GM23338 (cell line): ENCODE measurements at regions not wholly inside any gene's neighbourhood (a gene's known extent, or its start where the extent isn't known, plus 50 kb on each side); places are given as distances from the start of the nearest gene placed in this dataset.

ENCODE experiments used
- ATAC-seq: fragments of 200-7000 bp; cut with Tn5 transposase; 3 replicates; pipeline ENCODE4 v1.9.1; 2020
- DNase-seq: peaks from one replicate; pipeline ENCODE4 v3.0.0-alpha.2; 2015; ENCODE audit warnings: low spot score
- H2AFZ ChIP-seq: fragments of 200-600 bp; sonication (generic); 2 replicates; pipeline ENCODE4 v1.8.0; 2016; ENCODE audit warnings: antibody characterized with exemption, mild to moderate bottlenecking, moderate library complexity
- H3F3A ChIP-seq: fragments of 200-600 bp; sonication (generic); replicated peaks from 2 replicates; pipeline ENCODE4 v1.8.0; 2017; ENCODE audit warnings: antibody characterized with exemption, mixed run types, low read depth
- H3K27ac ChIP-seq: fragments of 200-600 bp; sonication (generic); 2 replicates; pipeline ENCODE4 v1.6.1; 2016; ENCODE audit warnings: low read depth
- H3K27me3 ChIP-seq: fragments of 200-600 bp; sonication (generic); 2 replicates; pipeline ENCODE4 v1.8.0; 2016; ENCODE audit warnings: mild to moderate bottlenecking, mixed run types, moderate library complexity; ENCODE audit not compliant: insufficient read depth
- H3K36me3 ChIP-seq: fragments of 200-600 bp; sonication (generic); 2 replicates; pipeline ENCODE4 v1.8.0; 2016; ENCODE audit warnings: mild to moderate bottlenecking; ENCODE audit not compliant: insufficient read depth
- H3K4me1 ChIP-seq: fragments of 200-600 bp; sonication (generic); 2 replicates; pipeline ENCODE4 v1.8.0; 2016; ENCODE audit warnings: mild to moderate bottlenecking, moderate library complexity; ENCODE audit not compliant: insufficient read depth
- H3K4me2 ChIP-seq: fragments of 200-600 bp; sonication (generic); 2 replicates; pipeline ENCODE4 v1.7.1; 2017; ENCODE audit warnings: mixed run types
- H3K4me3 ChIP-seq: fragments of 200-600 bp; sonication (generic); 2 replicates; pipeline ENCODE4 v1.6.1; 2016; ENCODE audit warnings: mixed run types
- H3K79me2 ChIP-seq: fragments of 200-600 bp; sonication (generic); replicated peaks from 2 replicates; pipeline ENCODE4 v1.8.0; 2017; ENCODE audit warnings: mild to moderate bottlenecking; ENCODE audit not compliant: insufficient read depth
- H3K9me2 ChIP-seq: fragments of 200-600 bp; sonication (generic); 2 replicates; pipeline ENCODE4 v1.8.0; 2017; ENCODE audit not compliant: insufficient read depth
- H4K20me1 ChIP-seq: fragments of 200-600 bp; sonication (generic); replicated peaks from 2 replicates; pipeline ENCODE4 v1.8.0; 2017; ENCODE audit warnings: mild to moderate bottlenecking; ENCODE audit not compliant: insufficient read depth
- H3K27ac Mint-ChIP-seq: 2 replicates; pipeline ENCODE4 v1.8.0; 2020; ENCODE audit warnings: inconsistent platforms, mild to moderate bottlenecking, moderate library complexity, mixed read lengths
- H3K27me3 Mint-ChIP-seq: 3 replicates; pipeline ENCODE4 v1.8.0; 2022; ENCODE audit warnings: low read depth, mild to moderate bottlenecking, moderate library complexity, mixed read lengths, inconsistent platforms; ENCODE audit not compliant: insufficient read depth, poor library complexity
- H3K36me3 Mint-ChIP-seq: 3 replicates; pipeline ENCODE4 v1.8.0; 2021; ENCODE audit warnings: low read depth, mild to moderate bottlenecking, inconsistent platforms, moderate library complexity, mixed read lengths
- H3K4me1 Mint-ChIP-seq: 3 replicates; pipeline ENCODE4 v1.8.0; 2020; ENCODE audit warnings: mild to moderate bottlenecking, inconsistent platforms, mixed read lengths
- H3K4me3 Mint-ChIP-seq: 3 replicates; pipeline ENCODE4 v1.8.0; 2021; ENCODE audit warnings: moderate library complexity, mild to moderate bottlenecking, inconsistent platforms, mixed read lengths
- H3K9me3 Mint-ChIP-seq: 3 replicates; pipeline ENCODE4 v1.8.0; 2020; ENCODE audit warnings: moderate library complexity, mild to moderate bottlenecking, inconsistent platforms, mixed read lengths
- CREB1 ChIP-seq: fragments of 250-450 bp; sonication (Bioruptor Pico); IDR thresholded peaks from 2 replicates; pipeline ENCODE4 v1.5.0; 2020; ENCODE audit warnings: low read depth, mild to moderate bottlenecking, moderate library complexity
- ETS1 ChIP-seq: IDR thresholded peaks from 2 replicates; pipeline ENCODE4 v1.6.1; 2016; ENCODE audit warnings: antibody characterized with exemption
- EZH2 ChIP-seq: fragments of 200-600 bp; sonication (generic); IDR thresholded peaks from one replicate; pipeline ENCODE4 v1.8.0; 2017; ENCODE audit warnings: antibody characterized with exemption, mild to moderate bottlenecking, low read depth; ENCODE audit not compliant: unreplicated experiment
- EZH2phosphoT487 ChIP-seq: fragments of 200-600 bp; sonication (generic); IDR thresholded peaks from one replicate; pipeline ENCODE4 v1.8.1; 2018; ENCODE audit warnings: antibody characterized with exemption; ENCODE audit not compliant: unreplicated experiment
- JUNB ChIP-seq: IDR thresholded peaks from one replicate; pipeline ENCODE4 v1.6.1; 2016; ENCODE audit warnings: antibody characterized with exemption; ENCODE audit not compliant: unreplicated experiment
- NANOG ChIP-seq: IDR thresholded peaks from 2 replicates; pipeline ENCODE4 v1.6.1; 2016; ENCODE audit warnings: antibody characterized with exemption, borderline replicate concordance
- POLR2AphosphoS5 ChIP-seq: IDR thresholded peaks from 2 replicates; pipeline ENCODE4 v1.6.1; 2016; ENCODE audit warnings: antibody characterized with exemption, low read depth
- REST ChIP-seq: IDR thresholded peaks from one replicate; pipeline ENCODE4 v1.6.1; 2018; ENCODE audit warnings: antibody characterized with exemption; ENCODE audit not compliant: unreplicated experiment
- STAT1 ChIP-seq: IDR thresholded peaks from one replicate; pipeline ENCODE4 v1.6.1; 2016; ENCODE audit warnings: antibody characterized with exemption; ENCODE audit not compliant: unreplicated experiment
- ZNF114 ChIP-seq: fragments of 250-450 bp; sonication (Bioruptor Pico); IDR thresholded peaks from 2 replicates; pipeline ENCODE4 v1.5.0; 2020; ENCODE audit warnings: mild to moderate bottlenecking, moderate library complexity
- ZNF331 ChIP-seq: fragments of 250-450 bp; sonication (Bioruptor Pico); IDR thresholded peaks from 2 replicates; pipeline ENCODE4 v1.5.0; 2020; ENCODE audit warnings: low read depth, mild to moderate bottlenecking, moderate library complexity
- ZNF462 ChIP-seq: fragments of 250-450 bp; sonication (Bioruptor Pico); IDR thresholded peaks from 2 replicates; pipeline ENCODE4 v1.5.0; 2020; ENCODE audit warnings: mild to moderate bottlenecking, moderate library complexity
- TF ChIP-seq, protein P1 (sequence below), 2 experiments: fragments of 200-600 bp in 1 of 2; sonication (generic) in 1 of 2; conservative IDR thresholded peaks; 2 replicates each; pipeline versions ENCODE4 v1.5.1 to v1.6.1; 2016 to 2017; ENCODE audit warnings: antibody characterized with exemption in 2 of 2, low read depth in 2 of 2, mild to moderate bottlenecking in 2 of 2, moderate library complexity in 1 of 2

DNA sequence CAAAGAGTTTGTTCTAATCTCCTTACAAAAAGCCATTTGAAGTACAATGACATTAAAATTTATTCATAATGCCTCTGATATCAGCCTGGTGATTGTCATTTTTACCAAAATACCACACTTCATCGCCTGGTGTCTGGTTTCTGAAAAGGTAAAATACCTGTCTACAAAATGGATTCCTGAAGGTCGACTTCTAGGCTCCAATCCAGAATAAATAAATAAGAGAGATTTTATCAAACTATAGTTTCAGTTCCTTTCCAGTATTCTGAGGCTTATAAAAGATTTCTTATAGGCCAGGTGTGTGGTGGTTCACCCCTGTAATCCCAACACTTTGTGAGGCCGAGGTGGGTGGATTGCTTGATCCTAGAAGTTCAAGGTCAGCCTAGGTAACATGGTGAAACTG, 340.7 kb downstream of the SLC16A7 start:
- H3K4me1 Mint-ChIP-seq: peaks cover 20% of the 10 kb centered on the region
- no peak for DNase-seq
- no peak overlapping the region for H3K4me3 ChIP-seq
- no peak overlapping the region for H3K4me3 Mint-ChIP-seq
- no peaks in the 10 kb centered on the region for H4K20me1 ChIP-seq
- ATAC-seq: no peak
- H3K27ac ChIP-seq: no peak overlapping the region
- no peaks in the 10 kb centered on the region for H3K9me3 Mint-ChIP-seq
- H3K36me3 Mint-ChIP-seq: no peaks in the 10 kb centered on the region
- no peaks in the 10 kb centered on the region for H3K36me3 ChIP-seq
- H3K27me3 Mint-ChIP-seq: peaks cover 24% of the 10 kb centered on the region
- no peaks in the 10 kb centered on the region for H3F3A ChIP-seq
- H3K4me2 ChIP-seq: no peak overlapping the region
- no peak overlapping the region for H2AFZ ChIP-seq
- H3K27me3 ChIP-seq: peaks cover 6% of the 10 kb centered on the region; the same call in 1 of the 2 replicates
- H3K27ac Mint-ChIP-seq: no peak overlapping the region
- TF ChIP-seq ETS1 (no peak), JUNB (no peak), NANOG (no peak), POLR2AphosphoS5 (no peak), STAT1 (no peak), ZNF331 (CRISPR knock-in tag) (no peak), ZNF462 (CRISPR knock-in tag) (no peak), REST (no peak), EZH2 (no peak), ZNF114 (CRISPR knock-in tag) (no peak), EZH2phosphoT487 (no peak), CREB1 (CRISPR knock-in tag) (no peak)
- TF ChIP-seq, protein P1, sequence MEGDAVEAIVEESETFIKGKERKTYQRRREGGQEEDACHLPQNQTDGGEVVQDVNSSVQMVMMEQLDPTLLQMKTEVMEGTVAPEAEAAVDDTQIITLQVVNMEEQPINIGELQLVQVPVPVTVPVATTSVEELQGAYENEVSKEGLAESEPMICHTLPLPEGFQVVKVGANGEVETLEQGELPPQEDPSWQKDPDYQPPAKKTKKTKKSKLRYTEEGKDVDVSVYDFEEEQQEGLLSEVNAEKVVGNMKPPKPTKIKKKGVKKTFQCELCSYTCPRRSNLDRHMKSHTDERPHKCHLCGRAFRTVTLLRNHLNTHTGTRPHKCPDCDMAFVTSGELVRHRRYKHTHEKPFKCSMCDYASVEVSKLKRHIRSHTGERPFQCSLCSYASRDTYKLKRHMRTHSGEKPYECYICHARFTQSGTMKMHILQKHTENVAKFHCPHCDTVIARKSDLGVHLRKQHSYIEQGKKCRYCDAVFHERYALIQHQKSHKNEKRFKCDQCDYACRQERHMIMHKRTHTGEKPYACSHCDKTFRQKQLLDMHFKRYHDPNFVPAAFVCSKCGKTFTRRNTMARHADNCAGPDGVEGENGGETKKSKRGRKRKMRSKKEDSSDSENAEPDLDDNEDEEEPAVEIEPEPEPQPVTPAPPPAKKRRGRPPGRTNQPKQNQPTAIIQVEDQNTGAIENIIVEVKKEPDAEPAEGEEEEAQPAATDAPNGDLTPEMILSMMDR (conservative IDR thresholded peaks at IDR 0.05; ENCODE audit: low read depth in 2 of 2): no peak
- H3K79me2 ChIP-seq: no peaks in the 10 kb centered on the region
- H3K4me1 ChIP-seq: peaks cover 17% of the 10 kb centered on the region
- H3K9me2 ChIP-seq: no peaks in the 10 kb centered on the region
